SK-N-MC (cell line): ENCODE measurements at regions not wholly inside any gene's neighbourhood (a gene's known extent, or its start where the extent isn't known, plus 50 kb on each side); places are given as distances from the start of the nearest gene placed in this dataset.
"Not testable (repeated sequence)": the region's sequence is repeated elsewhere in the genome, so short reads cannot be mapped to it uniquely, and the experiment has no call there.

ENCODE experiments used
- DNase-seq: peaks from one replicate; pipeline ENCODE4 v3.0.0-alpha.2; 2011; ENCODE audit warnings: low read depth, low spot score
- H3K27ac ChIP-seq: fragments of 200-600 bp; sonication (generic); 2 replicates; pipeline ENCODE4 v1.5.1; 2016; ENCODE audit warnings: mixed run types
- H3K36me3 ChIP-seq: fragments of 200-600 bp; sonication (generic); 2 replicates; pipeline ENCODE4 v1.6.1; 2017; ENCODE audit warnings: antibody characterized with exemption, low read length, mixed read lengths; ENCODE audit not compliant: insufficient read depth
- H3K4me3 ChIP-seq: fragments of 200-600 bp; sonication (generic); 2 replicates; pipeline ENCODE4 v1.5.1; 2016
- H3K9ac ChIP-seq: fragments of 200-600 bp; sonication (generic); 2 replicates; pipeline ENCODE4 v1.8.0; 2017; ENCODE audit warnings: mixed run types, mixed read lengths; ENCODE audit not compliant: insufficient read length
- H3K9me3 ChIP-seq: fragments of 200-600 bp; sonication (generic); 2 replicates; pipeline ENCODE4 v1.6.1; 2017; ENCODE audit warnings: low read depth, mild to moderate bottlenecking, antibody characterized with exemption, low read length, moderate library complexity, mixed read lengths
- EZH2 ChIP-seq: fragments of 200-600 bp; sonication (generic); IDR thresholded peaks from one replicate; pipeline ENCODE4 v1.6.1; 2017; ENCODE audit warnings: antibody characterized with exemption
- FOXP2 ChIP-seq: optimal IDR thresholded peaks from 2 replicates; pipeline ENCODE3; 2011; ENCODE audit warnings: mild to moderate bottlenecking, moderate library complexity; ENCODE audit not compliant: insufficient read depth; ENCODE audit errors: extremely low read length, control extremely low read depth
- POLR2AphosphoS5 ChIP-seq: IDR thresholded peaks from 2 replicates; pipeline ENCODE4 v1.6.1; 2012; ENCODE audit warnings: mild to moderate bottlenecking, low read depth, low read length, borderline replicate concordance

- H3K36me3 ChIP-seq = no peaks in the 10 kb centered on the region
- H3K4me3 ChIP-seq = no peak overlapping the region
- no peak overlapping the region for H3K9ac ChIP-seq
- no peak for TF ChIP-seq EZH2
- no peak for TF ChIP-seq FOXP2
- no peak for DNase-seq
- no peak overlapping the region for H3K27ac ChIP-seq
- no peaks in the 10 kb centered on the region for H3K9me3 ChIP-seq
Measured at GRCh38 chr3:80334534-80334933, 566.7 kb upstream of the ROBO1 start.

- DNase-seq = no peak
- Histone ChIP-seq H3K4me3 (no peak overlapping the region), H3K27ac (no peak overlapping the region), H3K9ac (no peak overlapping the region), H3K9me3 (no peaks in the 10 kb centered on the region), H3K36me3 (no peaks in the 10 kb centered on the region)
- TF ChIP-seq EZH2 (no peak), POLR2AphosphoS5 (no peak), FOXP2 (no peak)
Measured at GRCh38 chr3:80331494-80332170, 563.8 kb upstream of the ROBO1 start.

GRCh38 chr3:80314541-80314940, 546.7 kb upstream of the ROBO1 start:
- not testable (repeated sequence) for H3K36me3 ChIP-seq, H3K9ac ChIP-seq, H3K4me3 ChIP-seq, H3K9me3 ChIP-seq, H3K27ac ChIP-seq, DNase-seq

- Histone ChIP-seq H3K36me3 (no peaks in the 10 kb centered on the region), H3K4me3 (no peak overlapping the region), H3K9ac (no peak overlapping the region), H3K9me3 (no peaks in the 10 kb centered on the region), H3K27ac (no peak overlapping the region)
- TF ChIP-seq FOXP2 (no peak), EZH2 (no peak), POLR2AphosphoS5 (no peak)
- DNase-seq = no peak
Measured at GRCh38 chr3:80308637-80309036, 540.8 kb upstream of the ROBO1 start.

GRCh38 chr3:80307844-80308243, 540.0 kb upstream of the ROBO1 start:
- Histone ChIP-seq H3K27ac (no peak overlapping the region), H3K4me3 (no peak overlapping the region), H3K9ac (no peak overlapping the region), H3K9me3 (no peaks in the 10 kb centered on the region), H3K36me3 (no peaks in the 10 kb centered on the region)
- no peak for DNase-seq
- TF ChIP-seq FOXP2 = no peak
- TF ChIP-seq EZH2 = no peak

- H3K4me3 ChIP-seq = no peak overlapping the region
- no peak overlapping the region for H3K9ac ChIP-seq
- H3K9me3 ChIP-seq = no peaks in the 10 kb centered on the region
- no peaks in the 10 kb centered on the region for H3K36me3 ChIP-seq
- TF ChIP-seq POLR2AphosphoS5 (no peak), FOXP2 (no peak), EZH2 (no peak)
- DNase-seq = no peak
- H3K27ac ChIP-seq = no peak overlapping the region
Measured at GRCh38 chr3:80297720-80298119, 529.9 kb upstream of the ROBO1 start.

- Histone ChIP-seq H3K4me3 (peak overlapping the region; percentile 43), H3K9ac (no peak overlapping the region), H3K9me3 (no peaks in the 10 kb centered on the region), H3K36me3 (no peaks in the 10 kb centered on the region), H3K27ac (peak overlapping the region; percentile 60; the same call in 1 of the 2 replicates)
- DNase-seq = no peak
- TF ChIP-seq FOXP2 (no peak), EZH2 (no peak), POLR2AphosphoS5 (no peak)
Measured at GRCh38 chr3:80285388-80285787, 517.6 kb upstream of the ROBO1 start.

- no peak for DNase-seq
- H3K36me3 ChIP-seq = no peaks in the 10 kb centered on the region
- no peak overlapping the region for H3K4me3 ChIP-seq
- H3K9ac ChIP-seq = no peak overlapping the region
- H3K9me3 ChIP-seq = no peaks in the 10 kb centered on the region
- TF ChIP-seq FOXP2 = no peak
- no peak for TF ChIP-seq POLR2AphosphoS5
- H3K27ac ChIP-seq = no peak overlapping the region
Measured at GRCh38 chr3:80283783-80284182, 516.0 kb upstream of the ROBO1 start.

GRCh38 chr3:80278056-80278455, 510.3 kb upstream of the ROBO1 start:
- H3K9me3 ChIP-seq = no peaks in the 10 kb centered on the region
- peak overlapping the region; percentile 6 for H3K4me3 ChIP-seq
- no peak for TF ChIP-seq EZH2
- TF ChIP-seq FOXP2 = no peak
- no peak for TF ChIP-seq POLR2AphosphoS5
- H3K27ac ChIP-seq = no peak overlapping the region
- H3K9ac ChIP-seq = no peak overlapping the region
- no peaks in the 10 kb centered on the region for H3K36me3 ChIP-seq
- DNase-seq = no peak
